ENCODE measurements at regions not wholly inside any gene's neighbourhood (a gene's known extent, or its start where the extent isn't known, plus 50 kb on each side); places are given as distances from the start of the nearest gene placed in this dataset.
"Not testable (repeated sequence)": the region's sequence is repeated elsewhere in the genome, so short reads cannot be mapped to it uniquely, and the experiment has no call there.

GRCh38 chr6:15090145-15090579 is 155.7 kb upstream of the JARID2 start:
- no peak for DNase-seq (ENCODE audit: low read depth in 4 of 4, low spot score in 1 of 4)

DNA sequence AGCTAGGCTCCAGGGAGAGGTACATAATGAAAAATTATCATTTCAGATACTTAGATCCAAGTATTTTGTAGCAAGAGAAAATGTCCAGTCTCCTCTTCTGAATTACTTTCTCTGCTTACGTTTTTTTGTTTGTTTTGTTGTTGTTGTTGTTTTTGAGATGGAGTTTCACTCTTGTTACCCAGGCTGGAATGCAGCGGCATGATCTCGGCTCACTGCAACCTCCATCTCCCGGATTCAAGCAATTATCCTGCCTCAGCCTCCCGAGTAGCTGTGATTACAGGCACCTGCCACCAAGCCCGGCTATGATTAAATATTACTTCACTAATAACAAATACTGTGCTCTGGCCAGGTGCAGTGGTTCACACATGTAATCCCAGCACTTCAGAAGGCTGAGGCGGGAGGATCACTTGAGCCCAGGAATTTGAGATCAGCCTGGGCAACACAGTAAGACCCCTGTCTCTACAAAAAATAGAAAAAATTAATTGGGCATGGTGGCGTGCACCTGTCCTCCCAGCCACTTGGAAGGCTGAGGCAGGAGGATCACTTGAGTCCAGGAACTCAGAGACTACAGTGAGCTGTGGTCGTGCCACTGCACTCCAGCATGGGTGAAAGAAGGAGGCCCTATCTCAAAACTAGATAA is 155.0 kb upstream of the JARID2 start:
- DNase-seq (ENCODE audit: low read depth in 4 of 4, low spot score in 1 of 4): no peak

GRCh38 chr6:15096894-15097837 is 148.7 kb upstream of the JARID2 start:
- DNase-seq (ENCODE audit: low read depth in 4 of 4, low spot score in 1 of 4): no peak

DNA sequence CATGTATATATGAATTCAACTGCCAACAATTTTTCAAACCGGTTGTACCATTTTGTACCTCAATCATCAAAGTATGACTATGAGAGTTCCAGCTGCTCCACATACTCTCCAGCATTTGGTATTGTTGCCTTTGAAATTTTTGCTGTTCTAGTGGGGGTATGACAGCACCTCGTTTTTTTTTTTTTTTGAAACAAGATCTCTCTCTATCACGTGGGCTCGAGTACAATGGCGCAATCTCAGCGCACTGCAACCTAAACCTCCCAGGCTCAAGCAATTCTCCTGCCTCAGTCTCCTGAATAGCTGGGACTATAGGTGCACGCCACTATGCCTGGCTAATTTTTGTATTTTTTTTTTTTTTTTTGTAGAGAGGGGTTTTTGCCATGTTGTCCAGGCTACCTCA is 144.7 kb upstream of the JARID2 start:
- DNase-seq (ENCODE audit: low read depth in 4 of 4, low spot score in 1 of 4): no peak

- DNase-seq (ENCODE audit: low read depth in 4 of 4, low spot score in 1 of 4): no peak
Observed at GRCh38 chr6:15102241-15102640, 143.6 kb upstream of the JARID2 start.

DNA sequence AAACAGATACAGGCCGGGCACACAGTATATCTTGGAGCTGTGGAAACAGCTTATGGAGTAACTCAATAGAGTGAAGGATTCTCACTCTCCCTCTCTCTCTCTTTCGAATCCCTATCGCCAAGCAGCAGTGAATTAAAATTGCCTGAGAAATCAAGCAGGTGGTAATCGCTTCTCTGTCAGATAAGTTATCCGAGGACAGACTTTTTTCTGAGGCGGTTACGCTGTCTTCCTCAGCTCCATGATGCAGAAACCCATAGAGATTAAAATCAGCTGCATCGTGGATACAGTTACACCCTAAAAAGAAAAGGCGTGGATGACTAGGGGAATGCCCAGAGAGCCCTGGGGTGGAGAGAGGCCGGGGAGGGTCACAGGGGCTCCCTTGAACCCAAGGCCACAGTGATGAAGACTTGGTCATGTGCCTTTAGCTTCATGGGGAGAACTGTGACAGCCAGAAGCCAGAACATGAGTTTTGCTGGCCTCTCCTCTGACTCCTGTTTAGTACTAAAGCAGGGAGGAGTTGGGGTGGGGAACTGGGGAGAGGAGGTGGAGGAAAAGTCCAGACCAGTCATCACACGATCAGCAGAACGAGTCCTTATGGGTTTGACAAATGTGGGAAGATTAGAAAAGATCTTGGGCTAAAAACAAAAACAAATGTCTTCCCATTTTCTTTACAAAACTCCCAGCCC is 138.8 kb upstream of the JARID2 start:
- DNase-seq (ENCODE audit: low read depth in 4 of 4, low spot score in 1 of 4): no peak

GRCh38 chr6:15107644-15108382 is 138.1 kb upstream of the JARID2 start:
- no peak for DNase-seq (ENCODE audit: low read depth in 4 of 4, low spot score in 1 of 4)

GRCh38 chr6:15108383-15108715 is 137.5 kb upstream of the JARID2 start:
- no peak for DNase-seq (ENCODE audit: low read depth in 4 of 4, low spot score in 1 of 4)

DNA sequence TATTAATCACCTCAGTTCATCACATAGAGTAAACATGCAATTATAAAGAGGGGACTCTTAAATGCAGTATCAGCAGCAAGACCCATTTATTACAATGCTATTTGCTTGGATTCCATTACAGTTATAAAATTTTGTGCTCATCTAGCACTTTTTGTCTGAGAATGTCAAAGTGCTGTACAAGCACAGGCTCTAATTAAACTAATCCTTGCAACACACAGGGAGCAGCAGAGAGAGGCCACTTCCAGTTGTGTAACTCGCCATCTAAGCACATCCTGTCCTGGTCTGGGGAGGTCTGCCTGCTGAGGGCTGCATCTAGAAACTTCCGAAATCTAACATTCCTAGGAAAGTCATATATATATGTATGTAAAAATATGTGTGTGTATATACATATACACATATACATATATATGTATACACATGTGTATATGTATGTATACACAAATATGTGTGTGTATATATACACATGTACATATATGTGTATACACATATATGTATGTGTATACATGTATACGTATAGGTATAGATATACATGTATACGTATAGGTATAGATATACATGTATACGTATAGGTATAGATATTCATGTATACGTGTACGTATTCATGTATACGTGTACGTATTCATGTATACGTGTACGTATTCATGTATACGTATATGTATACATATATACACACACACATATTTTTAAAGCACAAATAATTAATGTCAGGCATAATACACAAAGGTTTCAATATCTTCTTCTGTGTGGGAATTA is 136.4 kb upstream of the JARID2 start:
- DNase-seq (ENCODE audit: low read depth in 4 of 4, low spot score in 1 of 4): no peak

DNA sequence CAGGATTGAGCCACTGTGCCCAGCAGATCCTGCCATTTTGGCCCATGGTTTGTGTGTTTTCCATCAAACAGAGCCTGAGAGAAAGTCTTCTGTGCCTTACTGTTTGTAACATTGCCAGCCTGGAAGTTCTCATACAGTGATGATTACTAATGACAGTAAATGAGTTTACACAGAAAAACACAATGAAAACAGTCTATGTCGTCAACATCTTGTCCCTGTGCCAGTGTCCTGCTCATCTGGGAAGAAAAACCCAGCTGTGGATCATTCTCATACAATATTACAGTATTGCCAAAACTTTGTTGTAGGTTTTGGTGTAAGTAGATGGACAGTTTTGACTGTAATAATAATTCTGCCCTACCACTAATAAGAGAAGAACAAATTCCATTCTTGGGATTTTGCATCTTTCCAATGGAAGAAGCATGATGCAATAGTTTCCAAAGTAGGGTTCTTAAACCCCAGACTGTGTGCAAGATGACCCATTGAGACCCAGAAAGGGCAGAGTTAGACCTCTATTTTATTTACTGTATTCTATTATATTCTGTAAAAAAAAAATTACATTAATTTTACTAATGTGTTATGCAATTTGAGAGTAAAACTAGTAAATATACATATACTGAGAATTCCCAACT is 135.0 kb upstream of the JARID2 start:
- no peak for DNase-seq (ENCODE audit: low read depth in 4 of 4, low spot score in 1 of 4)

DNA sequence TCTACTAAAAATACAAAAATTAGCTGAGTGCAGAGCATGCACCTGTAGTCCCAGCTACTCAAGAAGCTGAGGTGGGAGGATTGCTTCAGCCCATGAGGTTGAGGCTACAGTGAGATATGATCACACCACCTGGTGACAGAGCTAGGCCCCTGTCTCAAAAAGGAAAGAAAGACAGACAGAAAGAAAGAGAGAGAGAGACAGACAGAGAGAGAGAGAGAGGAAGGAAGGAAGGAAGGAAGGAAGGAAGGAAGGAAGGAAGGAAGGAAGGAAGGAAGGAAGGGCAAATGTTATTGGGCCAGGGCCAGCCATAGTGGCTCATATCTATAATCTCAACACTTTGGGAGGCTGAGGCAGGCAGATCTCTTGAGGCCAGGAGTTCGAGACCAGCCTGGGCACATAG is 134.3 kb upstream of the JARID2 start:
- not testable (repeated sequence) for DNase-seq (ENCODE audit: low read depth in 4 of 4, low spot score in 1 of 4)

GRCh38 chr6:15113587-15113986 is 132.3 kb upstream of the JARID2 start:
- DNase-seq (ENCODE audit: low read depth in 4 of 4, low spot score in 1 of 4): no peak

- no peak for DNase-seq (ENCODE audit: low read depth in 4 of 4, low spot score in 1 of 4)
Observed at GRCh38 chr6:15114061-15114460, 131.8 kb upstream of the JARID2 start.

DNA sequence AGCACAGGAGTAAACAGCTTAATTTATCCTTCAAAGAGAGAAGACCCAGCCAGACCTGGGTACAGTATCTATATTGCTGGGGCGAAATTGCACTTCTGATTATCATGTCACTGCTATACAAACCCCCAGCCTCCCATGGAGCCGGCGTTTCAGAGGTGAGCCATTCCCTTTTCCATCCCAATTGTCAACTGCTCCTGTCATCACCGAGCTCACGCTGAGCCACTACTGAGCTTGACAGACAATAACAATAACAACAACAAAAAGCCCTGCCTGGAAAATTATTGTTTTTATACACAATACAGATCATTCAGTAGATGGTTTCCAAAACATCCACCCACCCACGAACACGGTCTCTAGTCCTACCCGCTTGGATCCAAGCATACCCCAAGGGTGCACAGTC is 129.0 kb upstream of the JARID2 start:
- no peak for DNase-seq (ENCODE audit: low read depth in 4 of 4, low spot score in 1 of 4)

GRCh38 chr6:15121443-15121842 is 124.4 kb upstream of the JARID2 start:
- no peak for DNase-seq (ENCODE audit: low read depth in 4 of 4, low spot score in 1 of 4)

DNA sequence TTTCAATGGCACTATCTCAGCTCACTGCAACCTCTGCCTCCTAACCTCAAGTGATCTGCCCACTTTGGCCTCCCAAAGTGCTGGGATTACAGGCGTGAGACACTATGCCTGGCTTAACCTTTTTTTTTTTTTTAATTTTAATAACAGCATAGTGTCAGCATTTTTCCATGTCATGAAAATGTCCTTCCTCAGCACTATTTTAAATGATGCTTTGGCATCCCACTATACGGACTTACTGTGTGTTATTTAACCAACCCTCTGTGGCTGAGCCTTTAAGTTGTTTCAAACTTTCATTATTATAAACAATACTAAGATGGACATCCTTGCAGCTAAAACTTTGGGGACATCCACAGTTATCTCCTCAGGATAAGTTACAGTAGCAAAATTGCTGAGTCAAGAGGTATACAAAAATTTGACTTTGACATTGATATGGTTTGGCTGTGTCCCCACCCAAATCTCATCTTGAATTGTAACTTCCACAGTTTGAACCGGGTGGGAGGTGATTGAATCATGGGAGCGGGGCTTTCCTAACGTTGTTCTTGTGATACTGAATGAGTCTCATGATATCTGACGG is 123.8 kb upstream of the JARID2 start:
- no peak for DNase-seq (ENCODE audit: low read depth in 4 of 4, low spot score in 1 of 4)

GRCh38 chr6:15129887-15130286 is 116.0 kb upstream of the JARID2 start:
- no peak for DNase-seq (ENCODE audit: low read depth in 4 of 4, low spot score in 1 of 4)

- no peak for DNase-seq (ENCODE audit: low read depth in 4 of 4, low spot score in 1 of 4)
Observed at GRCh38 chr6:15131234-15131633, 114.6 kb upstream of the JARID2 start.

GRCh38 chr6:15131651-15132061 is 114.2 kb upstream of the JARID2 start:
- no peak for DNase-seq (ENCODE audit: low read depth in 4 of 4, low spot score in 1 of 4)

DNA sequence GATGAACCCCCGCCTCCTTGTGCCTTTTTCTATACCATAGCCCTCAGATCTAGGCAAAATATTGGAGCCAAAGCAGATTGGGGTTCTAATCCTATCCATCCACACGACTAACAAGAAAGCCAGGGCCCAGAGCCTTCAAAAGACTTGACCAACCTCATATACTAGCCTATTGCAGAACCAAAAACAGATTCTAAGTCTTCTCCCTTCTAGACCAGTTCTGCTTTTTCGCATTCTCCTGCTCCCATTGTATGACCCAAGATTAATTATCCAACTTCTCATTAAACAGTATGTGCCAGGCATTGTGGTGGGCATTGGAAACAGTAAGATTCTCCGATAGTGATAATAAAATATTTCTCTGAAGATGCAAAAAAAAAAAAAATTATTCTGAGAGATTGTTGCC is 113.7 kb upstream of the JARID2 start:
- no peak for DNase-seq (ENCODE audit: low read depth in 4 of 4, low spot score in 1 of 4)
